Keratinocyte (primary cell): ENCODE measurements at regions not wholly inside any gene's neighbourhood (a gene's known extent, or its start where the extent isn't known, plus 50 kb on each side); places are given as distances from the start of the nearest gene placed in this dataset.

ENCODE experiments used
- DNase-seq: peaks from one replicate; pipeline ENCODE4 v3.0.0-alpha.2; 2011; ENCODE audit warnings: low read depth, missing footprints, low spot score
- FAIRE-seq: peaks from 2 replicates; lab custom pipeline; 2011; peaks lifted over from hg19 to GRCh38; lab: Jason Lieb, UNC
- H2AFZ ChIP-seq: 2 replicates; pipeline ENCODE4 v1.6.0; 2012; ENCODE audit warnings: low read length, control low read depth, inconsistent platforms; ENCODE audit not compliant: control insufficient read depth
- H3K27ac ChIP-seq: 2 replicates; pipeline ENCODE4 v1.5.1; 2011; ENCODE audit warnings: low read length; ENCODE audit not compliant: control insufficient read depth, insufficient read depth
- H3K27me3 ChIP-seq: 3 replicates; pipeline ENCODE4 v1.6.0; 2011; ENCODE audit warnings: low read length; ENCODE audit not compliant: control insufficient read depth, insufficient read depth; ENCODE audit errors: extremely low read depth
- H3K36me3 ChIP-seq, 2 experiments: 2 replicates in 1 of 2; 3 replicates in 1 of 2; pipeline ENCODE4 v1.5.1; 2011; ENCODE audit warnings: low read length in 2 of 2, mild to moderate bottlenecking in 1 of 2; ENCODE audit not compliant: control insufficient read depth in 2 of 2, insufficient read depth in 2 of 2; ENCODE audit errors: extremely low read depth in 1 of 2
- H3K4me1 ChIP-seq: 3 replicates; pipeline ENCODE4 v1.5.1; 2011; ENCODE audit warnings: low read length; ENCODE audit not compliant: control insufficient read depth, insufficient read depth; ENCODE audit errors: extremely low read depth
- H3K4me2 ChIP-seq: 3 replicates; pipeline ENCODE4 v1.6.0; 2011; ENCODE audit warnings: low read depth, low read length; ENCODE audit not compliant: control insufficient read depth, insufficient read depth; ENCODE audit errors: extremely low read depth
- H3K4me3 ChIP-seq, 3 experiments: fragments of 200-600 bp in 1 of 3; sonication (generic) in 1 of 3; 2 replicates in 2 of 3; 3 replicates in 1 of 3; pipeline ENCODE4 v1.5.1; 2011 to 2016; ENCODE audit warnings: low read length in 3 of 3, mild to moderate bottlenecking in 3 of 3, control low read depth in 2 of 3, inconsistent platforms in 1 of 3, low read depth in 1 of 3, mixed read lengths in 1 of 3, mixed run types in 1 of 3, moderate library complexity in 1 of 3; ENCODE audit not compliant: control insufficient read depth in 2 of 3, insufficient read depth in 2 of 3; ENCODE audit errors: extremely low read depth in 1 of 3
- H3K79me2 ChIP-seq: 2 replicates; pipeline ENCODE4 v1.6.0; 2012; ENCODE audit warnings: low read length; ENCODE audit not compliant: control insufficient read depth, insufficient read depth
- H3K9ac ChIP-seq: 3 replicates; pipeline ENCODE4 v1.6.0; 2011; ENCODE audit warnings: low read length; ENCODE audit not compliant: control insufficient read depth, insufficient read depth; ENCODE audit errors: extremely low read depth
- H3K9me1 ChIP-seq: 3 replicates; pipeline ENCODE4 v1.6.0; 2011; ENCODE audit warnings: low read length; ENCODE audit not compliant: control insufficient read depth, insufficient read depth; ENCODE audit errors: extremely low read depth
- H3K9me3 ChIP-seq: 2 replicates; pipeline ENCODE4 v1.5.1; 2012; ENCODE audit warnings: low read depth, low read length; ENCODE audit not compliant: control insufficient read depth
- H4K20me1 ChIP-seq: 3 replicates; pipeline ENCODE4 v1.6.0; 2011; ENCODE audit warnings: low read length; ENCODE audit not compliant: control insufficient read depth, insufficient read depth; ENCODE audit errors: extremely low read depth
- CTCF ChIP-seq, 3 experiments: IDR thresholded peaks in 1 of 3; conservative IDR thresholded peaks in 1 of 3; optimal IDR thresholded peaks in 1 of 3; 2 replicates in 2 of 3; 3 replicates in 1 of 3; pipeline versions ENCODE3 to v1.5.1; 2011; ENCODE audit warnings: low read length in 3 of 3, mild to moderate bottlenecking in 3 of 3, moderate library complexity in 2 of 3, control low read depth in 1 of 3, inconsistent platforms in 1 of 3; ENCODE audit not compliant: insufficient read depth in 2 of 3; ENCODE audit errors: extremely low read depth in 1 of 3
- EZH2 ChIP-seq: IDR thresholded peaks from one replicate; pipeline ENCODE4 v1.6.1; 2012; ENCODE audit warnings: inconsistent platforms, mild to moderate bottlenecking, low read length, moderate library complexity
- dilution Hi-C: fragments of 300-500 bp; cut with MboI; formaldehyde crosslinking; loops from one replicate; pipeline ENCODE4 v1.7.0; 2020; ENCODE audit warnings: low sequenced_read_pairs; ENCODE audit not compliant: extremely low pct_ligation_motif_present

DNA sequence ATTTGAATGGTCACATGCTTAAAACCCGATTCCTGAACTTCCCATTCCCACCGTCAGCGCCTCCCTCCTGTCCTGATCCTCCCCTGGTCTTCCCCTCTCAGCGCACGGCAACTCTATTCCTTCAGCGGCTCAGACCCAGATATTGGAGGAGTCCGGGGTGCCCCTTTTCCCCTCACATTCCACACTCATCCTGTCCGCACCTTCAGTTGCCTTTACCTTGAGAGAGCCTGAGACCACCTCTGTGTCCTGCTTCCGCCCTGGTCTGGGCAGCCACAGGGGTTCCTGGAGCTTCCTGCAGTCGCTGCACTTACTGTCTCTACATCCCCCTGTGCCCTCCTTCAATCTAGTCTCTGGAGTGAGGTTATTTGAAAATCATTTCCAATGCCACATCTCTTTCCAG, 193.4 kb downstream of the BCAS1 start:
- H3K9ac ChIP-seq: no peak overlapping the region
- no peak overlapping the region for H3K4me3 ChIP-seq
- no peaks in the 10 kb centered on the region for H3K79me2 ChIP-seq
- H3K27me3 ChIP-seq: no peaks in the 10 kb centered on the region
- no peak overlapping the region for H2AFZ ChIP-seq
- H3K36me3 ChIP-seq: no peaks in the 10 kb centered on the region
- H3K27ac ChIP-seq: no peak overlapping the region
- TF ChIP-seq EZH2 (no peak), CTCF (optimal IDR thresholded peaks at IDR 0.05 in 1 of 3, IDR thresholded peaks at IDR 0.05 in 1 of 3, conservative IDR thresholded peaks at IDR 0.05 in 1 of 3; ENCODE audit: extremely low read depth in 1 of 3, insufficient read depth in 2 of 3, low read length in 3 of 3) (no peak)
- peaks cover 15% of the 10 kb centered on the region for H3K4me1 ChIP-seq
- DNase-seq (no peak), FAIRE-seq (no peak)
- no peaks in the 10 kb centered on the region for H3K9me3 ChIP-seq
- no peaks in the 10 kb centered on the region for H3K9me1 ChIP-seq
- dilution Hi-C loops: no loop called here
- H4K20me1 ChIP-seq: no peaks in the 10 kb centered on the region
- no peak overlapping the region for H3K4me2 ChIP-seq

- dilution Hi-C loops: no loop called here
- Histone ChIP-seq H4K20me1 (no peaks in the 10 kb centered on the region), H3K36me3 (no peaks in the 10 kb centered on the region), H3K79me2 (no peaks in the 10 kb centered on the region), H3K4me1 (peaks cover 18% of the 10 kb centered on the region), H2AFZ (no peak overlapping the region), H3K9me1 (no peaks in the 10 kb centered on the region), H3K9ac (no peak overlapping the region), H3K27me3 (no peaks in the 10 kb centered on the region), H3K27ac (no peak overlapping the region), H3K4me2 (no peak overlapping the region), H3K4me3 (no peak overlapping the region), H3K9me3 (no peaks in the 10 kb centered on the region)
- DNase-seq: no peak
- no peak for TF ChIP-seq CTCF (optimal IDR thresholded peaks at IDR 0.05 in 1 of 3, IDR thresholded peaks at IDR 0.05 in 1 of 3, conservative IDR thresholded peaks at IDR 0.05 in 1 of 3; ENCODE audit: extremely low read depth in 1 of 3, insufficient read depth in 2 of 3, low read length in 3 of 3)
- TF ChIP-seq EZH2: no peak
- FAIRE-seq: no peak
Observed at GRCh38 chr20:53876470-53876869, 193.9 kb downstream of the BCAS1 start.
